Neural cell (in vitro differentiated cells): ENCODE measurements at regions not wholly inside any gene's neighbourhood (a gene's known extent, or its start where the extent isn't known, plus 50 kb on each side); places are given as distances from the start of the nearest gene placed in this dataset.
"Not testable (repeated sequence)": the region's sequence is repeated elsewhere in the genome, so short reads cannot be mapped to it uniquely, and the experiment has no call there.

Source experiments
- H2AFZ ChIP-seq: fragments of 200-600, 300-800 bp; sonication (generic), shearing (Covaris generic); 2 replicates; pipeline ENCODE4 v1.6.0; 2014; ENCODE audit warnings: low read depth, mild to moderate bottlenecking, antibody characterized with exemption, low read length, moderate library complexity
- H3F3A ChIP-seq: fragments of 200-600 bp; shearing (Covaris generic); 2 replicates; pipeline ENCODE4 v1.6.1; 2016; ENCODE audit warnings: mild to moderate bottlenecking, moderate library complexity, mixed read lengths, antibody characterized with exemption, low read length; ENCODE audit not compliant: insufficient read depth, poor library complexity, severe bottlenecking
- H3K27ac ChIP-seq: fragments of 200-600, 300-800 bp; sonication (generic), shearing (Covaris generic); 2 replicates; pipeline ENCODE4 v1.5.1; 2014; ENCODE audit warnings: mild to moderate bottlenecking, low read length, moderate library complexity
- H3K27me3 ChIP-seq: fragments of 300-800, 200-600 bp; sonication (generic), shearing (Covaris generic); 2 replicates; pipeline ENCODE4 v1.6.0; 2014; ENCODE audit warnings: mild to moderate bottlenecking, low read depth, low read length, moderate library complexity; ENCODE audit not compliant: insufficient read depth
- H3K36me3 ChIP-seq: fragments of 300-800, 200-600 bp; sonication (generic), shearing (Covaris generic); 2 replicates; pipeline ENCODE4 v1.5.1; 2014; ENCODE audit warnings: mild to moderate bottlenecking, antibody characterized with exemption, low read length, moderate library complexity; ENCODE audit not compliant: insufficient read depth
- H3K4me2 ChIP-seq: fragments of 300-800, 200-600 bp; sonication (generic), shearing (Covaris generic); 2 replicates; pipeline ENCODE4 v1.6.0; 2014; ENCODE audit warnings: mild to moderate bottlenecking, low read length
- H3K4me3 ChIP-seq: fragments of 300-800, 200-600 bp; sonication (generic), shearing (Covaris generic); 2 replicates; pipeline ENCODE4 v1.5.1; 2014; ENCODE audit warnings: mild to moderate bottlenecking, low read length, moderate library complexity
- H3K79me2 ChIP-seq: fragments of 200-600 bp; shearing (Covaris generic); replicated peaks from 2 replicates; pipeline ENCODE4 v1.6.0; 2014; ENCODE audit warnings: mild to moderate bottlenecking, low read length, moderate library complexity; ENCODE audit not compliant: insufficient read depth
- H3K9ac ChIP-seq: fragments of 300-800, 200-600 bp; sonication (generic), shearing (Covaris generic); 2 replicates; pipeline ENCODE4 v1.6.1; 2016; ENCODE audit warnings: mild to moderate bottlenecking, low read length, mixed read lengths
- H3K9me2 ChIP-seq: fragments of 200-600 bp; shearing (Covaris generic); 2 replicates; pipeline ENCODE4 v1.6.1; 2016; ENCODE audit warnings: mild to moderate bottlenecking, low read length, mixed read lengths; ENCODE audit not compliant: insufficient read depth
- H3K9me3 ChIP-seq: fragments of 200-600, 300-800 bp; sonication (generic), shearing (Covaris generic); 2 replicates; pipeline ENCODE4 v1.6.1; 2016; ENCODE audit warnings: mild to moderate bottlenecking, mixed run types, low read length, moderate library complexity, mixed read lengths
- H4K20me1 ChIP-seq: fragments of 200-600 bp; shearing (Covaris generic); 2 replicates; pipeline ENCODE4 v1.6.1; 2016; ENCODE audit warnings: mild to moderate bottlenecking, mixed run types; ENCODE audit not compliant: insufficient read depth
- CTCF ChIP-seq: fragments of 450-650 bp; IDR thresholded peaks from 2 replicates; pipeline ENCODE4 v1.5.1; 2014; ENCODE audit warnings: antibody characterized with exemption, mild to moderate bottlenecking, moderate library complexity; ENCODE audit not compliant: poor library complexity, severe bottlenecking
- EP300 ChIP-seq: fragments of 450-650 bp; conservative IDR thresholded peaks from 2 replicates; pipeline ENCODE4 v1.6.1; 2014; ENCODE audit warnings: antibody characterized with exemption, mild to moderate bottlenecking, moderate library complexity; ENCODE audit not compliant: poor library complexity, severe bottlenecking
- EZH2 ChIP-seq: fragments of 200-600, 300-800 bp; shearing (Covaris generic), sonication (generic); IDR thresholded peaks from 2 replicates; pipeline ENCODE4 v1.6.1; 2014; ENCODE audit warnings: antibody characterized with exemption, low read length, borderline replicate concordance, mild to moderate bottlenecking; ENCODE audit not compliant: insufficient read depth, poor library complexity, severe bottlenecking
- MXI1 ChIP-seq: fragments of 450-650 bp; conservative IDR thresholded peaks from 2 replicates; pipeline ENCODE4 v1.6.1; 2014; ENCODE audit warnings: antibody characterized with exemption, mild to moderate bottlenecking; ENCODE audit not compliant: poor library complexity, severe bottlenecking
- POLR2AphosphoS5 ChIP-seq: IDR thresholded peaks from 2 replicates; pipeline ENCODE4 v1.6.1; 2012
- RAD21 ChIP-seq: fragments of 450-650 bp; conservative IDR thresholded peaks from 2 replicates; pipeline ENCODE4 v1.6.1; 2014; ENCODE audit warnings: antibody characterized with exemption, mild to moderate bottlenecking, moderate library complexity
- REST ChIP-seq: IDR thresholded peaks from 2 replicates; pipeline ENCODE4 v1.6.1; 2012; ENCODE audit warnings: borderline replicate concordance
- SMC3 ChIP-seq: fragments of 450-650 bp; conservative IDR thresholded peaks from 2 replicates; pipeline ENCODE4 v1.6.1; 2014; ENCODE audit warnings: antibody characterized with exemption, mild to moderate bottlenecking, moderate library complexity; ENCODE audit not compliant: poor library complexity
- TAF1 ChIP-seq: IDR thresholded peaks from 2 replicates; pipeline ENCODE4 v1.6.1; 2012; ENCODE audit warnings: low read depth

GRCh38 chr2:122041455-122041854, 286.0 kb downstream of the TSN start:
- H2AFZ ChIP-seq, result no peak overlapping the region
- no peaks in the 10 kb centered on the region for H3K27me3 ChIP-seq
- no peaks in the 10 kb centered on the region for H3K9me3 ChIP-seq
- no peaks in the 10 kb centered on the region for H3K79me2 ChIP-seq
- no peak overlapping the region for H3K9ac ChIP-seq
- H3K27ac ChIP-seq, result no peak overlapping the region
- H3K4me3 ChIP-seq, result no peak overlapping the region
- no peaks in the 10 kb centered on the region for H4K20me1 ChIP-seq
- no peak for TF ChIP-seq TAF1
- no peak for TF ChIP-seq EP300
- TF ChIP-seq RAD21, result no peak
- TF ChIP-seq SMC3, result no peak
- TF ChIP-seq REST, result no peak
- TF ChIP-seq MXI1, result no peak
- TF ChIP-seq EZH2, result no peak
- no peak for TF ChIP-seq POLR2AphosphoS5
- TF ChIP-seq CTCF, result no peak
- H3F3A ChIP-seq, result no peaks in the 10 kb centered on the region
- H3K36me3 ChIP-seq, result no peaks in the 10 kb centered on the region
- no peak overlapping the region for H3K4me2 ChIP-seq
- H3K9me2 ChIP-seq, result no peaks in the 10 kb centered on the region

- not testable (repeated sequence) for H3K9ac ChIP-seq, H3K36me3 ChIP-seq, H3K4me2 ChIP-seq, H3K9me3 ChIP-seq, H3K4me3 ChIP-seq, H3K27me3 ChIP-seq, H3F3A ChIP-seq, H3K9me2 ChIP-seq, H2AFZ ChIP-seq, H3K27ac ChIP-seq, H4K20me1 ChIP-seq, H3K79me2 ChIP-seq
Observed at GRCh38 chr2:122051659-122052058, 296.2 kb downstream of the TSN start.

GRCh38 chr2:122055521-122055931, 300.1 kb downstream of the TSN start:
- Histone ChIP-seq H2AFZ (no peak overlapping the region), H3K9me3 (no peaks in the 10 kb centered on the region), H3K9me2 (no peaks in the 10 kb centered on the region), H3K9ac (no peak overlapping the region), H3K4me3 (no peak overlapping the region), H3F3A (no peaks in the 10 kb centered on the region), H3K36me3 (no peaks in the 10 kb centered on the region), H3K79me2 (no peaks in the 10 kb centered on the region), H3K27me3 (no peaks in the 10 kb centered on the region), H3K4me2 (no peak overlapping the region), H4K20me1 (no peaks in the 10 kb centered on the region), H3K27ac (no peak overlapping the region)
- TF ChIP-seq EZH2, result no peak
- TF ChIP-seq POLR2AphosphoS5, result no peak
- TF ChIP-seq RAD21, result no peak
- TF ChIP-seq MXI1, result no peak
- no peak for TF ChIP-seq EP300
